H1 (cell line): ENCODE measurements at regions not wholly inside any gene's neighbourhood (a gene's known extent, or its start where the extent isn't known, plus 50 kb on each side); places are given as distances from the start of the nearest gene placed in this dataset.

Source experiments
- CTCF ChIA-PET: fragments of 300-600 bp; sonication (Branson Sonifier 250); formaldehyde crosslinking; loops from one replicate; lab custom pipeline; 2021; ENCODE audit not compliant: partially characterized antibody; lab: Charles Lee
- POLR2A ChIA-PET: fragments of 300-600 bp; sonication (Branson Sonifier 250); formaldehyde crosslinking; loops from one replicate; lab custom pipeline; 2021; ENCODE audit warnings: inconsistent platforms; ENCODE audit not compliant: partially characterized antibody; lab: Charles Lee
- DNase-seq, 2 experiments: peaks; one replicate each; pipeline versions ENCODE4 v3.0.0 to v3.0.0-alpha.2; 2010 to 2022; ENCODE audit warnings: low spot score in 2 of 2, low read depth in 1 of 2, mixed read lengths in 1 of 2
- FAIRE-seq: peaks from 2 replicates; lab custom pipeline; 2011; peaks lifted over from hg19 to GRCh38; lab: Jason Lieb, UNC
- H2AFZ ChIP-seq: 2 replicates; pipeline ENCODE4 v1.8.1; 2012; ENCODE audit warnings: low read length, inconsistent platforms
- H2AK5ac ChIP-seq: 2 replicates; pipeline ENCODE4 v1.6.1; 2013; ENCODE audit warnings: low read depth, low read length
- H2BK120ac ChIP-seq: replicated peaks from 2 replicates; pipeline ENCODE3; 2013; ENCODE audit warnings: low read depth, low read length, inconsistent platforms
- H2BK12ac ChIP-seq: 2 replicates; pipeline ENCODE4 v1.6.1; 2013; ENCODE audit warnings: low read depth, low read length
- H2BK15ac ChIP-seq: 2 replicates; pipeline ENCODE4 v1.6.1; 2013; ENCODE audit warnings: low read length
- H2BK20ac ChIP-seq: 2 replicates; pipeline ENCODE4 v1.6.1; 2013; ENCODE audit warnings: low read length
- H2BK5ac ChIP-seq: 2 replicates; pipeline ENCODE4 v1.6.1; 2013; ENCODE audit warnings: low read depth, low read length
- H3K14ac ChIP-seq: 2 replicates; pipeline ENCODE4 v1.6.1; 2013; ENCODE audit warnings: inconsistent platforms; ENCODE audit not compliant: insufficient read length
- H3K18ac ChIP-seq: 2 replicates; pipeline ENCODE4 v1.6.1; 2013; ENCODE audit warnings: low read length; ENCODE audit errors: extremely low read depth
- H3K23ac ChIP-seq: 2 replicates; pipeline ENCODE4 v1.6.1; 2013; ENCODE audit warnings: inconsistent platforms; ENCODE audit not compliant: insufficient read length
- H3K23me2 ChIP-seq: 2 replicates; pipeline ENCODE4 v1.6.1; 2013; ENCODE audit warnings: low read depth, low read length
- H3K27ac ChIP-seq: 2 replicates; pipeline ENCODE4 v1.6.1; 2011; ENCODE audit warnings: low read depth, low read length, inconsistent platforms
- H3K27me3 ChIP-seq, 4 experiments: replicated peaks in 1 of 4; 1 replicate in 1 of 4; 2 replicates in 3 of 4; pipeline versions ENCODE4 v1.6.1 to v1.8.1; 2011 to 2013; ENCODE audit warnings: low read length in 3 of 4, mild to moderate bottlenecking in 3 of 4, inconsistent platforms in 2 of 4, mixed read lengths in 2 of 4, moderate library complexity in 1 of 4; ENCODE audit not compliant: control insufficient read depth in 3 of 4, insufficient read depth in 3 of 4; ENCODE audit errors: extremely low read depth in 1 of 4
- H3K36me3 ChIP-seq, 4 experiments: 2 replicates each; pipeline versions ENCODE4 v1.6.1 to v1.8.1; 2011 to 2013; ENCODE audit warnings: mild to moderate bottlenecking in 4 of 4, low read length in 3 of 4, moderate library complexity in 2 of 4, control low read depth in 1 of 4, inconsistent platforms in 1 of 4; ENCODE audit not compliant: insufficient read depth in 4 of 4, control insufficient read depth in 2 of 4
- H3K4ac ChIP-seq: replicated peaks from 2 replicates; pipeline ENCODE3; 2013; ENCODE audit warnings: low read length, low read depth, mixed read lengths, inconsistent platforms; ENCODE audit not compliant: insufficient read length
- H3K4me1 ChIP-seq, 4 experiments: replicated peaks in 1 of 4; 1 replicate in 1 of 4; 2 replicates in 3 of 4; pipeline versions ENCODE4 v1.6.1 to v1.8.1; 2011 to 2013; ENCODE audit warnings: low read length in 3 of 4, inconsistent platforms in 2 of 4, mixed read lengths in 1 of 4; ENCODE audit not compliant: insufficient read depth in 4 of 4, control insufficient read depth in 3 of 4
- H3K4me2 ChIP-seq, 2 experiments: 2 replicates each; pipeline versions ENCODE4 v1.6.1 to v1.8.1; 2011 to 2013; ENCODE audit warnings: low read depth in 2 of 2, low read length in 2 of 2, control low read depth in 1 of 2, inconsistent platforms in 1 of 2, mild to moderate bottlenecking in 1 of 2; ENCODE audit not compliant: insufficient read depth in 1 of 2
- H3K4me3 ChIP-seq, 4 experiments: fragments of 200-600, 300-600 bp in 1 of 4; sonication (generic), shearing (Covaris generic), sonication (Bioruptor Twin) in 1 of 4; 2 replicates each; pipeline versions ENCODE4 v1.5.1 to v1.8.1; 2011 to 2016; ENCODE audit warnings: low read length in 4 of 4, low read depth in 3 of 4, control low read depth in 2 of 4, inconsistent platforms in 2 of 4, mild to moderate bottlenecking in 2 of 4, mixed read lengths in 1 of 4, moderate library complexity in 1 of 4; ENCODE audit not compliant: insufficient read depth in 2 of 4; ENCODE audit errors: extremely low read depth in 1 of 4
- H3K56ac ChIP-seq: replicated peaks from 2 replicates; pipeline ENCODE3; 2013; ENCODE audit warnings: low read depth, mild to moderate bottlenecking, mixed read lengths, low read length, inconsistent platforms; ENCODE audit not compliant: insufficient read length
- H3K79me1 ChIP-seq: 2 replicates; pipeline ENCODE4 v1.6.1; 2013; ENCODE audit warnings: low read depth, low read length, control low read depth
- H3K79me2 ChIP-seq, 2 experiments: 2 replicates each; pipeline versions ENCODE4 v1.6.1 to v1.8.1; 2012 to 2013; ENCODE audit warnings: low read length in 2 of 2, mild to moderate bottlenecking in 2 of 2, inconsistent platforms in 1 of 2; ENCODE audit not compliant: insufficient read depth in 2 of 2, control insufficient read depth in 1 of 2
- H3K9ac ChIP-seq, 4 experiments: replicated peaks in 1 of 4; 1 replicate in 1 of 4; 2 replicates in 3 of 4; pipeline versions ENCODE4 v1.6.1 to v1.8.1; 2011 to 2013; ENCODE audit warnings: low read depth in 3 of 4, low read length in 3 of 4, control low read depth in 2 of 4, mild to moderate bottlenecking in 2 of 4, moderate library complexity in 2 of 4, inconsistent platforms in 1 of 4; ENCODE audit errors: extremely low read depth in 1 of 4
- H3K9me3 ChIP-seq, 2 experiments: 2 replicates each; pipeline versions ENCODE4 v1.6.1 to v1.8.1; 2012 to 2013; ENCODE audit warnings: mild to moderate bottlenecking in 2 of 2, moderate library complexity in 2 of 2, control low read depth in 1 of 2, inconsistent platforms in 1 of 2, low read depth in 1 of 2, low read length in 1 of 2, mixed read lengths in 1 of 2; ENCODE audit not compliant: insufficient read depth in 2 of 2
- H4K20me1 ChIP-seq, 2 experiments: replicated peaks in 1 of 2; 2 replicates each; pipeline versions ENCODE3 to v1.8.1; 2011 to 2013; ENCODE audit warnings: inconsistent platforms in 2 of 2, low read length in 2 of 2, mild to moderate bottlenecking in 1 of 2; ENCODE audit not compliant: insufficient read depth in 2 of 2, control insufficient read depth in 1 of 2
- H4K5ac ChIP-seq: 2 replicates; pipeline ENCODE4 v1.6.1; 2013; ENCODE audit warnings: low read length, low read depth, mixed read lengths, inconsistent platforms; ENCODE audit not compliant: insufficient read length
- H4K8ac ChIP-seq: 2 replicates; pipeline ENCODE4 v1.8.0; 2013; ENCODE audit warnings: mild to moderate bottlenecking, moderate library complexity, low read length, inconsistent platforms; ENCODE audit not compliant: insufficient read depth; ENCODE audit errors: extremely low read depth
- H4K91ac ChIP-seq: replicated peaks from 2 replicates; pipeline ENCODE3; 2013; ENCODE audit warnings: low read length, mixed read lengths, inconsistent platforms; ENCODE audit not compliant: insufficient read length
- CEBPB ChIP-seq: IDR thresholded peaks from 2 replicates; pipeline ENCODE4 v1.6.1; 2012; ENCODE audit warnings: low read depth, low read length
- TAF7 ChIP-seq: optimal IDR thresholded peaks from 2 replicates; pipeline ENCODE3; 2011; ENCODE audit warnings: low read depth, mild to moderate bottlenecking, inconsistent platforms, low read length, moderate library complexity, borderline replicate concordance
- WGBS, 2 experiments: shearing (Covaris generic) in 1 of 2; methylation state at CpG; one replicate each; pipeline versions ENCODE4 v1.1.6 to v1.1.7; 2013 to 2015; ENCODE audit warnings: low lambda C conversion rate in 2 of 2, mixed read lengths in 2 of 2, inconsistent platforms in 1 of 2, low coverage in 1 of 2, missing lambda C conversion rate in 1 of 2; ENCODE audit not compliant: insufficient replicate concordance in 2 of 2, insufficient coverage in 1 of 2, insufficient read length in 1 of 2; ENCODE audit errors: extremely low coverage in 1 of 2, missing lambda C conversion rate in 1 of 2; 5-methylcytosine and 5-hydroxymethylcytosine counted together

DNA sequence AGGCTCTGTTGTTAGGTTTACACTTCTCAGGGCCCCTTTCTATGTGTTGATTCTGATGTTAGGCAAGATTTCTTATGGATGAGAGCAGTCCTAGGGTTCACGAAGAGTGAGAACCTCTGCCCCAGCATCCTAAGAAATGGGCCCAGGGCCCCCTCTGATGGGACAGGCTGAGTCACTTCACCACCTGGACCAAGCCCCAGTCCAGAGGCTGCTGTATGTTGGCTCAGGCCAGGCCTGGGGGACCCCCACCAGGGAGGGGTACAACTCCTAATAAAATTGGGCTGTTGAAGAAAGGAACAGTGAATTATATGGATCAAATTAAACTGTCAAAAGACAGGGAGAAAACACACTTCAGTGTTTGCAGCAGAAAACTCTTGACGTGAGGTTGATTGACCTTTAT lies 365.9 kb upstream of the HS6ST1 start:
- no peak overlapping the region for H2BK15ac ChIP-seq
- H3K9ac ChIP-seq, result no peak overlapping the region
- H3K9me3 ChIP-seq, result no peaks in the 10 kb centered on the region; a peak in 1 of 4 replicates
- H2BK12ac ChIP-seq, result no peak overlapping the region
- no peak overlapping the region for H4K5ac ChIP-seq
- no peak overlapping the region for H3K27ac ChIP-seq
- H3K36me3 ChIP-seq, result no peaks in the 10 kb centered on the region
- no peak overlapping the region for H4K8ac ChIP-seq
- H3K56ac ChIP-seq, result no peak overlapping the region
- H2BK120ac ChIP-seq, result no peak overlapping the region
- FAIRE-seq, result no peak
- 84% methylated on average over 2 of the region's 2 CpGs; no CpG with 5 or more reads in 1 of the 2 experiments for WGBS, 2 experiments
- no peaks in the 10 kb centered on the region for H4K20me1 ChIP-seq
- no peak overlapping the region for H3K4me2 ChIP-seq
- no peak overlapping the region for H3K4me3 ChIP-seq
- no peak overlapping the region for H4K91ac ChIP-seq
- no peak overlapping the region for H2AFZ ChIP-seq
- H3K4ac ChIP-seq, result no peak overlapping the region
- no peak overlapping the region for H2BK20ac ChIP-seq
- CTCF ChIA-PET, result no interaction called here
- TF ChIP-seq TAF7 (no peak), CEBPB (no peak)
- no peak overlapping the region for H3K14ac ChIP-seq
- H3K4me1 ChIP-seq, result peaks cover 0 to 7% (median 2%) of the 10 kb centered on the region in 4 experiments; a peak in 2 of 7 replicates
- H3K79me1 ChIP-seq, result no peaks in the 10 kb centered on the region
- no peak for DNase-seq
- no peak overlapping the region for H2BK5ac ChIP-seq
- H3K23ac ChIP-seq, result no peak overlapping the region
- H3K18ac ChIP-seq, result no peak overlapping the region; the same call in 1 of the 2 replicates
- H3K23me2 ChIP-seq, result no peaks in the 10 kb centered on the region
- no peaks in the 10 kb centered on the region for H3K79me2 ChIP-seq
- no peak overlapping the region for H2AK5ac ChIP-seq
- POLR2A ChIA-PET, result no interaction called here
- H3K27me3 ChIP-seq, result no peaks in the 10 kb centered on the region
